C4-2B (cell line): ENCODE measurements at regions not wholly inside any gene's neighbourhood (a gene's known extent, or its start where the extent isn't known, plus 50 kb on each side); places are given as distances from the start of the nearest gene placed in this dataset.

Experiments
- CTCF ChIP-seq: fragments of 450-650 bp; conservative IDR thresholded peaks from 2 replicates; pipeline ENCODE4 v1.5.1; 2017; ENCODE audit warnings: mild to moderate bottlenecking
- ZFX ChIP-seq: fragments of 450-650 bp; IDR thresholded peaks from 2 replicates; pipeline ENCODE4 v1.6.1; 2017

- TF ChIP-seq CTCF (no peak), ZFX (no peak)
Measured at GRCh38 chr13:91052876-91053275, 294.6 kb upstream of the MIR17HG start.
